ENCODE measurements at regions not wholly inside any gene's neighbourhood (a gene's known extent, or its start where the extent isn't known, plus 50 kb on each side); places are given as distances from the start of the nearest gene placed in this dataset.

GRCh38 chr18:35780937-35781336 lies 191.5 kb upstream of the RMP24 start:
- no peak for DNase-seq (ENCODE audit: low read depth)
- no peak for TF ChIP-seq CTCF (conservative IDR thresholded peaks at IDR 0.05; ENCODE audit: low read depth, low read length)
- H3K4me3 ChIP-seq (ENCODE audit: low read depth, low read length): no peak overlapping the region

GRCh38 chr18:35782926-35783325 lies 189.6 kb upstream of the RMP24 start:
- no peak overlapping the region for H3K4me3 ChIP-seq (ENCODE audit: low read depth, low read length)
- DNase-seq (ENCODE audit: low read depth): no peak
- no peak for TF ChIP-seq CTCF (conservative IDR thresholded peaks at IDR 0.05; ENCODE audit: low read depth, low read length)

- no peak overlapping the region for H3K4me3 ChIP-seq (ENCODE audit: low read depth, low read length)
- DNase-seq (ENCODE audit: low read depth): no peak
- no peak for TF ChIP-seq CTCF (conservative IDR thresholded peaks at IDR 0.05; ENCODE audit: low read depth, low read length)
Observed at GRCh38 chr18:35786365-35787042, 186.0 kb upstream of the RMP24 start.

- TF ChIP-seq CTCF (conservative IDR thresholded peaks at IDR 0.05; ENCODE audit: low read depth, low read length): no peak
- H3K4me3 ChIP-seq (ENCODE audit: low read depth, low read length): no peak overlapping the region
- no peak for DNase-seq (ENCODE audit: low read depth)
Observed at GRCh38 chr18:35789543-35789942, 182.9 kb upstream of the RMP24 start.

- no peak overlapping the region for H3K4me3 ChIP-seq (ENCODE audit: low read depth, low read length)
- DNase-seq (ENCODE audit: low read depth): no peak
- TF ChIP-seq CTCF (conservative IDR thresholded peaks at IDR 0.05; ENCODE audit: low read depth, low read length): no peak
Observed at GRCh38 chr18:35797948-35798347, 174.5 kb upstream of the RMP24 start.

GRCh38 chr18:35803551-35803950 lies 168.9 kb upstream of the RMP24 start:
- TF ChIP-seq CTCF (conservative IDR thresholded peaks at IDR 0.05; ENCODE audit: low read depth, low read length): no peak
- H3K4me3 ChIP-seq (ENCODE audit: low read depth, low read length): no peak overlapping the region
- no peak for DNase-seq (ENCODE audit: low read depth)

GRCh38 chr18:35804377-35804776 lies 168.1 kb upstream of the RMP24 start:
- TF ChIP-seq CTCF (conservative IDR thresholded peaks at IDR 0.05; ENCODE audit: low read depth, low read length): no peak
- no peak for DNase-seq (ENCODE audit: low read depth)
- no peak overlapping the region for H3K4me3 ChIP-seq (ENCODE audit: low read depth, low read length)

Measured in epithelial cell of proximal tubule (primary cell).